SK-N-SH (cell line): ENCODE measurements at regions not wholly inside any gene's neighbourhood (a gene's known extent, or its start where the extent isn't known, plus 50 kb on each side); places are given as distances from the start of the nearest gene placed in this dataset.

ENCODE experiments used
- CTCF ChIA-PET: fragments of 300-600, 350-600 bp; formaldehyde crosslinking; extraction: SDS; loops from one replicate; lab custom pipeline; 2021; lab: Yijun Ruan, JAX
- POLR2A ChIA-PET: fragments of 350-600 bp; sonication (Branson Sonifier 250); formaldehyde crosslinking; extraction: SDS; loops from one replicate; lab custom pipeline; 2020; ENCODE audit warnings: antibody characterized with exemption, inconsistent platforms; lab: Yijun Ruan, JAX
- DNase-seq: peaks from one replicate; pipeline ENCODE4 v3.0.0; 2012
- H2AFZ ChIP-seq: fragments of 200-600 bp; sonication (generic); 2 replicates; pipeline ENCODE4 v1.8.1; 2016; ENCODE audit warnings: antibody characterized with exemption, mild to moderate bottlenecking, low read depth
- H3F3A ChIP-seq: fragments of 200-600 bp; sonication (generic); replicated peaks from 2 replicates; pipeline ENCODE3; 2016; ENCODE audit warnings: antibody characterized with exemption, mild to moderate bottlenecking; ENCODE audit not compliant: insufficient read depth
- H3K27ac ChIP-seq, 2 experiments: fragments of 200-500 bp in 1 of 2; fragments of 200-600 bp in 1 of 2; sonication (Bioruptor generic) in 1 of 2; sonication (generic), shearing (Covaris generic) in 1 of 2; 2 replicates each; pipeline versions ENCODE4 v1.5.1 to v1.6.1; 2014 to 2016; ENCODE audit warnings: low read depth in 2 of 2, inconsistent platforms in 1 of 2, low read length in 1 of 2, mild to moderate bottlenecking in 1 of 2, mixed read lengths in 1 of 2
- H3K27me3 ChIP-seq: fragments of 200-600 bp; sonication (generic), shearing (Covaris generic); 2 replicates; pipeline ENCODE4 v1.6.1; 2016; ENCODE audit warnings: mixed run types; ENCODE audit not compliant: insufficient read depth
- H3K36me3 ChIP-seq, 2 experiments: fragments of 200-500 bp in 1 of 2; fragments of 200-600 bp in 1 of 2; sonication (Bioruptor generic) in 1 of 2; sonication (generic) in 1 of 2; replicated peaks in 1 of 2; 2 replicates each; pipeline versions ENCODE3 to v1.5.1; 2014 to 2016; ENCODE audit warnings: low read length in 1 of 2, mild to moderate bottlenecking in 1 of 2; ENCODE audit not compliant: insufficient read depth in 2 of 2, control insufficient read depth in 1 of 2
- H3K4me1 ChIP-seq, 2 experiments: fragments of 200-500 bp in 1 of 2; fragments of 200-600 bp in 1 of 2; sonication (Bioruptor generic) in 1 of 2; sonication (generic), shearing (Covaris generic) in 1 of 2; 2 replicates each; pipeline versions ENCODE4 v1.5.1 to v1.6.1; 2014 to 2016; ENCODE audit warnings: low read depth in 1 of 2, low read length in 1 of 2, mixed run types in 1 of 2; ENCODE audit not compliant: insufficient read depth in 2 of 2, control insufficient read depth in 1 of 2
- H3K4me2 ChIP-seq: fragments of 200-600 bp; sonication (generic), shearing (Covaris generic); 2 replicates; pipeline ENCODE4 v1.6.1; 2017; ENCODE audit warnings: mixed run types
- H3K4me3 ChIP-seq, 2 experiments: fragments of 200-500 bp in 1 of 2; fragments of 200-600 bp in 1 of 2; sonication (Bioruptor generic) in 1 of 2; sonication (generic), shearing (Covaris generic) in 1 of 2; 2 replicates each; pipeline versions ENCODE4 v1.5.1 to v1.8.1; 2014 to 2016; ENCODE audit warnings: low read depth in 2 of 2, inconsistent platforms in 1 of 2, low read length in 1 of 2, mild to moderate bottlenecking in 1 of 2, mixed read lengths in 1 of 2, moderate library complexity in 1 of 2
- H3K79me2 ChIP-seq: fragments of 200-600 bp; sonication (generic); 2 replicates; pipeline ENCODE4 v1.8.1; 2017; ENCODE audit warnings: mild to moderate bottlenecking; ENCODE audit not compliant: insufficient read depth
- H3K9ac ChIP-seq: fragments of 200-600 bp; sonication (generic); 2 replicates; pipeline ENCODE4 v1.6.1; 2017; ENCODE audit warnings: mixed run types
- H3K9me2 ChIP-seq: fragments of 200-600 bp; sonication (generic); 2 replicates; pipeline ENCODE4 v1.6.1; 2017; ENCODE audit warnings: mixed run types
- H3K9me3 ChIP-seq: fragments of 200-600 bp; sonication (generic); 2 replicates; pipeline ENCODE4 v1.6.1; 2017; ENCODE audit warnings: mixed run types, mild to moderate bottlenecking, moderate library complexity
- H4K20me1 ChIP-seq: fragments of 200-600 bp; sonication (generic); 2 replicates; pipeline ENCODE4 v1.6.1; 2017; ENCODE audit warnings: mild to moderate bottlenecking, mixed run types; ENCODE audit not compliant: insufficient read depth
- CHD2 ChIP-seq: fragments of 150-350 bp; IDR thresholded peaks from 2 replicates; pipeline ENCODE4 v1.6.1; 2018; ENCODE audit warnings: low read length; ENCODE audit not compliant: partially characterized antibody
- ELF1 ChIP-seq: IDR thresholded peaks from 2 replicates; pipeline ENCODE4 v1.4.0; 2012
- EP300 ChIP-seq, 2 experiments: IDR thresholded peaks; 2 replicates each; pipeline versions ENCODE4 v1.4.0 to v1.6.1; 2012; ENCODE audit warnings: borderline replicate concordance in 1 of 2, low read depth in 1 of 2, low read length in 1 of 2
- EZH2phosphoT487 ChIP-seq: fragments of 200-600 bp; sonication (generic); IDR thresholded peaks from 2 replicates; pipeline ENCODE4 v1.6.1; 2017; ENCODE audit warnings: low read depth, mixed run types, mild to moderate bottlenecking, antibody characterized with exemption, moderate library complexity, borderline replicate concordance
- FOXM1 ChIP-seq: IDR thresholded peaks from 2 replicates; pipeline ENCODE4 v1.4.0; 2012; ENCODE audit warnings: low read depth, mild to moderate bottlenecking
- GABPA ChIP-seq: IDR thresholded peaks from 2 replicates; pipeline ENCODE4 v1.4.0; 2012; ENCODE audit warnings: low read depth, mild to moderate bottlenecking
- GATA2 ChIP-seq: sonication (generic); formaldehyde crosslinking; IDR thresholded peaks from 2 replicates; pipeline ENCODE4 v1.5.0; 2020; ENCODE audit warnings: mild to moderate bottlenecking, missing genetic modification reagents
- MAX ChIP-seq: IDR thresholded peaks from 2 replicates; pipeline ENCODE4 v1.4.0; 2012; ENCODE audit warnings: low read depth
- MXI1 ChIP-seq: IDR thresholded peaks from 2 replicates; pipeline ENCODE4 v1.6.1; 2012; ENCODE audit warnings: mild to moderate bottlenecking, low read depth, low read length, improper control_type of control experiment
- PBX3 ChIP-seq: IDR thresholded peaks from 2 replicates; pipeline ENCODE4; 2012
- RAD21 ChIP-seq: IDR thresholded peaks from 2 replicates; pipeline ENCODE4 v1.6.1; 2012; ENCODE audit warnings: mild to moderate bottlenecking, low read length
- REST ChIP-seq: IDR thresholded peaks from 2 replicates; pipeline ENCODE4 v1.6.1; 2012; ENCODE audit warnings: mild to moderate bottlenecking, low read depth, low read length, moderate library complexity
- RFX5 ChIP-seq: IDR thresholded peaks from 2 replicates; pipeline ENCODE4 v1.6.1; 2012; ENCODE audit warnings: mild to moderate bottlenecking, improper control_type of control experiment, low read length
- RXRA ChIP-seq: IDR thresholded peaks from 2 replicates; pipeline ENCODE4 v1.4.0; 2012; ENCODE audit warnings: low read depth, mild to moderate bottlenecking, borderline replicate concordance
- SMC3 ChIP-seq: IDR thresholded peaks from 2 replicates; pipeline ENCODE4 v1.6.1; 2012; ENCODE audit warnings: low read depth, low read length, improper control_type of control experiment
- TAF1 ChIP-seq: IDR thresholded peaks from 2 replicates; pipeline ENCODE4 v1.6.1; 2012; ENCODE audit warnings: low read depth, mild to moderate bottlenecking, low read length, moderate library complexity, borderline replicate concordance
- TCF12 ChIP-seq: IDR thresholded peaks from 2 replicates; pipeline ENCODE4 v1.4.0; 2012
- TEAD4 ChIP-seq: IDR thresholded peaks from 2 replicates; pipeline ENCODE4 v1.4.0; 2012; ENCODE audit warnings: mild to moderate bottlenecking, borderline replicate concordance; ENCODE audit not compliant: insufficient read depth
- USF1 ChIP-seq: IDR thresholded peaks from 2 replicates; pipeline ENCODE4 v1.4.0; 2012; ENCODE audit warnings: low read depth, borderline replicate concordance
- USF2 ChIP-seq: fragments of 150-350 bp; IDR thresholded peaks from 2 replicates; pipeline ENCODE4 v1.6.1; 2017; ENCODE audit warnings: antibody characterized with exemption, low read length, low read depth, borderline replicate concordance
- WGBS: methylation state at CpG from one replicate; pipeline ENCODE4 v1.1.6; 2017; ENCODE audit warnings: low lambda C conversion rate; 5-methylcytosine and 5-hydroxymethylcytosine counted together

GRCh38 chr20:54759589-54759988, 284.2 kb downstream of the DOK5 start:
- no peak overlapping the region for H3K4me3 ChIP-seq
- ChIA-PET POLR2A (no interaction called here), CTCF (no interaction called here)
- TF ChIP-seq ELF1 (no peak), USF1 (no peak), GATA2 (CRISPR knock-in tag) (no peak), FOXM1 (no peak), PBX3 (no peak), REST (no peak), MXI1 (no peak), TCF12 (no peak), MAX (no peak), USF2 (no peak), RXRA (no peak), GABPA (no peak), TEAD4 (no peak), RAD21 (no peak), TAF1 (no peak), RFX5 (no peak), CHD2 (no peak), EP300 (IDR thresholded peaks at IDR 0.05; ENCODE audit: borderline replicate concordance in 1 of 2, low read depth in 1 of 2, low read length in 1 of 2) (no peak), EZH2phosphoT487 (no peak), SMC3 (no peak)
- no peak for DNase-seq
- WGBS = 19% methylated on average over 4 of the region's 4 CpGs
- no peaks in the 10 kb centered on the region for H4K20me1 ChIP-seq
- H3F3A ChIP-seq = no peaks in the 10 kb centered on the region
- H3K27ac ChIP-seq = no peak overlapping the region
- no peak overlapping the region for H3K4me2 ChIP-seq
- H3K36me3 ChIP-seq = no peaks in the 10 kb centered on the region
- no peak overlapping the region for H2AFZ ChIP-seq
- H3K9me2 ChIP-seq = no peaks in the 10 kb centered on the region
- H3K79me2 ChIP-seq = no peaks in the 10 kb centered on the region
- H3K4me1 ChIP-seq = no peaks in the 10 kb centered on the region
- H3K9me3 ChIP-seq = no peaks in the 10 kb centered on the region
- H3K9ac ChIP-seq = no peak overlapping the region
- no peaks in the 10 kb centered on the region for H3K27me3 ChIP-seq
